SU-DHL-6 (cell line): ENCODE measurements at regions not wholly inside any gene's neighbourhood (a gene's known extent, or its start where the extent isn't known, plus 50 kb on each side); places are given as distances from the start of the nearest gene placed in this dataset.

Source experiments
- H2AFZ ChIP-seq: fragments of 200-600 bp; sonication (generic); 2 replicates; pipeline ENCODE4 v1.6.1; 2014; ENCODE audit warnings: low read depth, mild to moderate bottlenecking, moderate library complexity, mixed read lengths, antibody characterized with exemption, low read length; ENCODE audit not compliant: severe bottlenecking
- H3F3A ChIP-seq: fragments of 200-600 bp; shearing (Covaris generic); 2 replicates; pipeline ENCODE4 v1.6.0; 2016; ENCODE audit warnings: antibody characterized with exemption, mild to moderate bottlenecking; ENCODE audit not compliant: insufficient read depth
- H3K27ac ChIP-seq: fragments of 200-600 bp; sonication (generic); 2 replicates; pipeline ENCODE4 v1.5.1; 2016; ENCODE audit warnings: low read depth, mild to moderate bottlenecking, low read length, moderate library complexity, mixed read lengths
- H3K27me3 ChIP-seq: fragments of 200-600 bp; sonication (generic), shearing (Covaris generic); 2 replicates; pipeline ENCODE4 v1.6.0; 2014; ENCODE audit warnings: mild to moderate bottlenecking, low read length
- H3K36me3 ChIP-seq: fragments of 200-600 bp; sonication (generic); 2 replicates; pipeline ENCODE4 v1.6.1; 2014; ENCODE audit warnings: mild to moderate bottlenecking, low read length, mixed read lengths
- H3K4me2 ChIP-seq: fragments of 300-600, 200-600 bp; shearing (Covaris generic), sonication (generic); 2 replicates; pipeline ENCODE4 v1.6.0; 2014; ENCODE audit warnings: low read length, low read depth, mild to moderate bottlenecking; ENCODE audit not compliant: poor library complexity, severe bottlenecking
- H3K4me3 ChIP-seq: fragments of 200-600 bp; sonication (generic); 2 replicates; pipeline ENCODE4 v1.5.1; 2014; ENCODE audit warnings: antibody characterized with exemption, low read length, mild to moderate bottlenecking, mixed read lengths; ENCODE audit not compliant: insufficient read depth, poor library complexity, severe bottlenecking
- H3K79me2 ChIP-seq: fragments of 200-600 bp; sonication (generic); 2 replicates; pipeline ENCODE4 v1.6.1; 2014; ENCODE audit warnings: mild to moderate bottlenecking, low read length, moderate library complexity; ENCODE audit not compliant: insufficient read depth
- H3K9ac ChIP-seq: fragments of 200-600 bp; sonication (generic); 2 replicates; pipeline ENCODE4 v1.7.0; 2014; ENCODE audit warnings: mild to moderate bottlenecking, low read length
- H3K9me2 ChIP-seq: fragments of 200-600 bp; sonication (generic); replicated peaks from 2 replicates; pipeline ENCODE4 v1.6.1; 2014; ENCODE audit warnings: low read length; ENCODE audit not compliant: insufficient read depth
- H3K9me3 ChIP-seq: fragments of 200-600 bp; sonication (generic); 2 replicates; pipeline ENCODE4 v1.6.1; 2014; ENCODE audit warnings: low read length, mixed read lengths; ENCODE audit not compliant: insufficient read depth
- H4K20me1 ChIP-seq: fragments of 200-600 bp; sonication (generic); 2 replicates; pipeline ENCODE4 v1.6.1; 2014; ENCODE audit warnings: low read depth, mild to moderate bottlenecking, antibody characterized with exemption, low read length, moderate library complexity, mixed read lengths
- CTCF ChIP-seq: fragments of 200-600 bp; sonication (generic); IDR thresholded peaks from one replicate; pipeline ENCODE4 v1.5.1; 2017; ENCODE audit warnings: antibody characterized with exemption, mild to moderate bottlenecking, low read length, moderate library complexity; ENCODE audit not compliant: insufficient read depth, poor library complexity, severe bottlenecking
- EZH2phosphoT487 ChIP-seq: fragments of 200-600 bp; sonication (generic), shearing (Covaris generic); conservative IDR thresholded peaks from 2 replicates; pipeline ENCODE4 v1.6.1; 2018; ENCODE audit warnings: mild to moderate bottlenecking, antibody characterized with exemption, low read length, moderate library complexity, mixed read lengths

- H2AFZ ChIP-seq: no peak overlapping the region
- no peak overlapping the region for H3K4me2 ChIP-seq
- H3K9me2 ChIP-seq: no peaks in the 10 kb centered on the region
- no peaks in the 10 kb centered on the region for H3K36me3 ChIP-seq
- no peak overlapping the region for H3K27ac ChIP-seq
- H3F3A ChIP-seq: no peaks in the 10 kb centered on the region
- no peak overlapping the region for H3K4me3 ChIP-seq
- H3K79me2 ChIP-seq: no peaks in the 10 kb centered on the region
- H3K9ac ChIP-seq: no peak overlapping the region
- H4K20me1 ChIP-seq: no peaks in the 10 kb centered on the region
- no peaks in the 10 kb centered on the region for H3K27me3 ChIP-seq
- H3K9me3 ChIP-seq: no peaks in the 10 kb centered on the region
- TF ChIP-seq CTCF (no peak), EZH2phosphoT487 (no peak)
Observed at GRCh38 chr5:61257421-61257820, 74.6 kb upstream of the ZSWIM6 start.

GRCh38 chr5:61261136-61261535 lies 70.9 kb upstream of the ZSWIM6 start:
- Histone ChIP-seq H3K9ac (no peak overlapping the region), H3K9me3 (no peaks in the 10 kb centered on the region), H3K79me2 (no peaks in the 10 kb centered on the region), H3K4me3 (no peak overlapping the region), H4K20me1 (no peaks in the 10 kb centered on the region), H3K36me3 (no peaks in the 10 kb centered on the region), H3K27ac (no peak overlapping the region), H3K27me3 (no peaks in the 10 kb centered on the region), H3K9me2 (no peaks in the 10 kb centered on the region), H3K4me2 (no peak overlapping the region), H2AFZ (no peak overlapping the region), H3F3A (no peaks in the 10 kb centered on the region)
- TF ChIP-seq EZH2phosphoT487 (no peak), CTCF (no peak)

GRCh38 chr5:61262080-61262479 lies 70.0 kb upstream of the ZSWIM6 start:
- no peaks in the 10 kb centered on the region for H3K36me3 ChIP-seq
- H3K4me3 ChIP-seq: no peak overlapping the region
- no peak for TF ChIP-seq CTCF
- no peak for TF ChIP-seq EZH2phosphoT487
- no peaks in the 10 kb centered on the region for H3K9me3 ChIP-seq
- H3K27me3 ChIP-seq: no peaks in the 10 kb centered on the region
- no peak overlapping the region for H3K27ac ChIP-seq
- no peaks in the 10 kb centered on the region for H3F3A ChIP-seq
- H2AFZ ChIP-seq: no peak overlapping the region
- no peaks in the 10 kb centered on the region for H4K20me1 ChIP-seq
- H3K9me2 ChIP-seq: no peaks in the 10 kb centered on the region
- H3K79me2 ChIP-seq: no peaks in the 10 kb centered on the region
- no peak overlapping the region for H3K9ac ChIP-seq
- no peak overlapping the region for H3K4me2 ChIP-seq

- H3K4me2 ChIP-seq: no peak overlapping the region
- H2AFZ ChIP-seq: no peak overlapping the region
- no peaks in the 10 kb centered on the region for H3K36me3 ChIP-seq
- H4K20me1 ChIP-seq: no peaks in the 10 kb centered on the region
- H3F3A ChIP-seq: no peaks in the 10 kb centered on the region
- TF ChIP-seq EZH2phosphoT487 (no peak), CTCF (no peak)
- no peaks in the 10 kb centered on the region for H3K79me2 ChIP-seq
- H3K27me3 ChIP-seq: no peaks in the 10 kb centered on the region
- H3K27ac ChIP-seq: no peak overlapping the region
- H3K9me2 ChIP-seq: no peaks in the 10 kb centered on the region
- H3K9ac ChIP-seq: no peak overlapping the region
- H3K4me3 ChIP-seq: no peak overlapping the region
- no peaks in the 10 kb centered on the region for H3K9me3 ChIP-seq
Observed at GRCh38 chr5:61263072-61263471, 69.0 kb upstream of the ZSWIM6 start.
